Adipocyte (in vitro differentiated cells): ENCODE measurements at regions not wholly inside any gene's neighbourhood (a gene's known extent, or its start where the extent isn't known, plus 50 kb on each side); places are given as distances from the start of the nearest gene placed in this dataset.

Source experiments
- DNase-seq: peaks from one replicate; pipeline ENCODE4 v3.0.0-alpha.2; 2015; ENCODE audit warnings: low read depth
- H3K27me3 ChIP-seq: replicated peaks from 2 replicates; pipeline ENCODE4 v1.7.0; 2013; ENCODE audit warnings: mild to moderate bottlenecking, low read length, moderate library complexity; ENCODE audit not compliant: control insufficient read depth, insufficient read depth
- H3K36me3 ChIP-seq: 2 replicates; pipeline ENCODE4 v1.7.0; 2013; ENCODE audit warnings: low read length, mild to moderate bottlenecking, moderate library complexity; ENCODE audit not compliant: control insufficient read depth, insufficient read depth, severe bottlenecking
- H3K4me1 ChIP-seq: 2 replicates; pipeline ENCODE4 v1.7.0; 2013; ENCODE audit warnings: mild to moderate bottlenecking, low read length, moderate library complexity; ENCODE audit not compliant: control insufficient read depth, insufficient read depth
- H3K4me3 ChIP-seq: 2 replicates; pipeline ENCODE4 v1.7.0; 2013; ENCODE audit warnings: mild to moderate bottlenecking, low read length, moderate library complexity
- H3K9ac ChIP-seq: 2 replicates; pipeline ENCODE4 v1.7.0; 2013; ENCODE audit warnings: mild to moderate bottlenecking, low read length, moderate library complexity
- H3K9me3 ChIP-seq: 2 replicates; pipeline ENCODE4 v1.7.0; 2013; ENCODE audit warnings: mild to moderate bottlenecking, low read length, moderate library complexity; ENCODE audit not compliant: control insufficient read depth

DNA sequence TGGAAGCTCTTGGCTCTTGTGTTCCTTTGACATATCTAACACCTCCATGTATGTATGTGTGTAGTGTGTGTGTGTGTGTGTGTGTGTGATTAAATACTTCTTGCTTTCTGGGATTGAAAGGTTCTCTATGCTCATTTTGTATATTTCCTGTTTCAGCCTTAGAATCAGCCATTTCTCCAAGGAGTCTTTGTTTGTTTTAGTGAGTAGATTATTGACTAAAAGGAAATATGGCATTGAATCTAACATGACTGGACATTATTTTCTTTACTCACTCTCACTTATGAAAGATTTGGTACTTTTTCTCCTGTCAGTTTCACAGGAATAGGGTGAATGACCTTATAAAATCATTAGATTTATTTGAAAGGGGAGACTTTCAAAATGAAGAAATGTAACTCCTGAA is 413.8 kb upstream of the SLC14A2 start:
- Histone ChIP-seq H3K4me3 (no peak overlapping the region), H3K36me3 (no peaks in the 10 kb centered on the region), H3K27me3 (no peaks in the 10 kb centered on the region), H3K4me1 (no peaks in the 10 kb centered on the region), H3K9ac (no peak overlapping the region), H3K9me3 (no peaks in the 10 kb centered on the region)
- DNase-seq = no peak

DNA sequence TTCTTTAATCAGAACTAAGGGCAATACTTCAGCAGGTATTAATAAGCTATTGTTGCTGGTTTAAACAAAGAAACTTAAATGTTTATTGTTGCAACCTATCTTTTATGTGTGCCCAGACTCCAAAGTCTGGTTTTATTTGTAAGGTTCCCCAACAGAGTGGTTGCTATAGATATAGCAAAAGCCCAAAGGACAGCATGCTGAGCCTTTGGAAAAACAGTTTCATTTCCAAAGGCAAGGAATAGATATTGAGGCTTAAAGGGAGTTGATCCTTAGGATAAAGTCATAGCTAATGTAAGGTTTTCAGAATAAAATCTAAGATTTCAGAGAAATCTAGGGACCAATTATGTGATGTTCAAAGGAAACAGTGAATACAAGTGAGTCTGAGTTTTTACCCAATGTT is 413.2 kb upstream of the SLC14A2 start:
- no peaks in the 10 kb centered on the region for H3K4me1 ChIP-seq
- no peak for DNase-seq
- H3K9ac ChIP-seq = no peak overlapping the region
- H3K4me3 ChIP-seq = no peak overlapping the region
- H3K9me3 ChIP-seq = no peaks in the 10 kb centered on the region
- H3K27me3 ChIP-seq = no peaks in the 10 kb centered on the region
- H3K36me3 ChIP-seq = no peaks in the 10 kb centered on the region

DNA sequence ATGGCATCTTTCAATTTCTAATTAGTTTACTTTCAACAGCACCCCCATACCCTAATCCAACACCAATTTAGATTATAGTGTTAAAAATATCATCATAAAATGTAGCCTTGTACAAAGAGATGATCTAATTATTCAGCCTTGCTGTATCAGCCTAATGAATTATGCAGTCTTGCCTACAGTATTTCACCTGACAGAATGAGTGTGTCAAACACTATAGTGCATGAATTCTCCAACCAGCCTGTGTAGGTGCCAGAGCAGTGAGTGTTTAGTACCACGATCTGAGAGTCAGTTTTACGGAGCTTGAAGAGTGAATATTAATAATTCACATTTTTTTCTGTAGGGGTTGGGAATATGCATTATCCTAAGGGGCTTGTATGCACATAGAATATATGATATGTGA is 411.6 kb upstream of the SLC14A2 start:
- H3K9ac ChIP-seq = no peak overlapping the region
- no peak overlapping the region for H3K4me3 ChIP-seq
- H3K27me3 ChIP-seq = no peaks in the 10 kb centered on the region
- H3K36me3 ChIP-seq = no peaks in the 10 kb centered on the region
- no peaks in the 10 kb centered on the region for H3K4me1 ChIP-seq
- no peak for DNase-seq
- no peaks in the 10 kb centered on the region for H3K9me3 ChIP-seq

DNA sequence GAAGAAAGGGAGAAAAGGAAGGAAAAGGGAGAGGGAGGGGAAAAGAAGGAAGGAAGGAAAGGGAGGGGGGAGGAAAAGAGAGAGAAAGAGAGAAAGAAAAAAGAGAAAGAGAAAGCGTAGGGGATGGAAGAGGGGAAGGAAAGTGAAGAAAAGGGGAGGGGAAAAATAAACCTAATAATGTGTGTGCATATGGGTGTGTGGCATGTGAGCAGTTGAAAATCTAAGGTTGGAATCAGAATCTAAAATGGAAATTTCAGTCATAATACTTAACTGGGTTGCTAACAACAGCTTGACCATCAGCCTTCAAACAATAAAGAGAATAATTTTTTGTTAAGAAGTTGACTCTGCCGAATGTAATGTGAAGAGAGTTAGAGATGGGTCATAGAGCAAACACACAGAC is 407.9 kb upstream of the SLC14A2 start:
- Histone ChIP-seq H3K4me1 (peaks cover 5% of the 10 kb centered on the region), H3K9me3 (no peaks in the 10 kb centered on the region), H3K27me3 (no peaks in the 10 kb centered on the region), H3K4me3 (no peak overlapping the region), H3K9ac (no peak overlapping the region), H3K36me3 (no peaks in the 10 kb centered on the region)
- DNase-seq = no peak

DNA sequence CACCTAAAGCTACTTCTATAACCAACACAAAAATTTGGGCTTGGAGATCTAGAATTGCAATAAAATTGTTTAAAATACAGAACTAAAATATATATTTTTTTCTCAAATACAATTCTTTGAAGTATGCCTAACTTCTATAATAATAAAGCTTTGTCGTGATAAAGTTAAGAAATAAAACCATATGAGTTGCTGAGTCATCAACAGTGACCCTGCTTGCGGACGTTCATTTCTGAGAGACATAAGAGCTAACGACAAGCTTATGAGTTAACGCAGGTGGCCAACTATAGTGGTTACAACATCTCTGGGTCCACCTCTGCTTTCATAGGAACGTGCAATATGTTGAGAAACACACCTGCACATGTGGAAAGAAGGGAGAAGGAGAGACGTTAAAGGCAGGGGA is 407.1 kb upstream of the SLC14A2 start:
- no peaks in the 10 kb centered on the region for H3K9me3 ChIP-seq
- no peak overlapping the region for H3K9ac ChIP-seq
- no peak overlapping the region for H3K4me3 ChIP-seq
- H3K36me3 ChIP-seq = no peaks in the 10 kb centered on the region
- H3K27me3 ChIP-seq = no peaks in the 10 kb centered on the region
- no peak for DNase-seq
- H3K4me1 ChIP-seq = peaks cover 8% of the 10 kb centered on the region

DNA sequence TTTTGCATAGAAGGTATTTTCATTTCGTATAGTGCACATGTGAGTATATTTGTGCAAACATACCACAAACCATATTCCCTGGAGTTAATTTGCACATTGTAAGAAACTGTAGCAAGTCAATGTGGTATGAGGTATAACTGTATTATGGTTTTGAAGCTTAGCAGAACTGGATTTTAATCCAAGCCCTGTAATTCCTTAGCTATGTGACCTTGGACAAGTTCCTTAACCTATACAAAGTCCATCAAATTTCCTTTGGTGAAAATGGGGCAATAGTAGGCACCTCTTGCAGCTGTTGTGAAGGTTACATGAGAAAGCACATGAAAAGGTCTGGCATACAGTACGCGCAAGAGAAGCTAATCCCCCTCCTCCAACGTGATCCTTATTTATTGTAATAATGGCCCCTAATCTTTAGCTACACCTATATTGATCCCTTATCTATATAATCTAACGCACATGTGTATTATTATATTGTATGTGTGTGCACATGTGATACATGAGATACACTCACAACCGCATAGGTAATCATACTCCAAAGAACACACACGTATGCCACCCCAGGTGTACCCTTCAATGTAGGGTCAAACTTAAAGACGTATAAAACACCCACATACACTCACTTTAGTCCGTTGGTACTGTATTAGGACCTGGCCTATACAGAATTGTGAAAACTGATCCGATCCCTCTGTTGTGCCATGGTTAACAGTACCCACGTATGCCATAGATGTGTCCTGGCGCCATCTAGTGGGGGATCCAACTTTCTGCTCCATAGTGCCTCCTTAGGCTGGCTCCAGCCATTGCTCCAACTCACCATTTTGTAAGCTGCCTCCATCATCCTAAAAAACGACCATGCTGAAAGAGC is 402.9 kb upstream of the SLC14A2 start:
- Histone ChIP-seq H3K4me3 (no peak overlapping the region), H3K27me3 (no peaks in the 10 kb centered on the region), H3K9ac (no peak overlapping the region), H3K36me3 (no peaks in the 10 kb centered on the region), H3K9me3 (no peaks in the 10 kb centered on the region), H3K4me1 (peaks cover 8% of the 10 kb centered on the region)
- peak; percentile 76 for DNase-seq

DNA sequence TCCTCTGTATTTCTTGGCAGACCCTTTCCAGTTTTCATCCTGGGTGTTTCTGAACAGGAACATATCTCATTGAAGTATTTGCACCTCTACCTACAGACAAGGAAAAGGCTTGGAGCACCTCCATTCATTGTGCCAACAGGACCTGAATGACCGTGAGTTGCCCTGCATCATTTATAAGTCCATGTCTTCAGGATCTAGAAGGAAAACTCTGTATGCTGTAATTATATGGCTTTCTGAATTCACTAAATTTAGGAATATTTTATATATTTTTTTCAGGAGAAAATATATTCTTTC is 402.3 kb upstream of the SLC14A2 start:
- no peak for DNase-seq
- H3K4me1 ChIP-seq = peaks cover 8% of the 10 kb centered on the region
- H3K9ac ChIP-seq = no peak overlapping the region
- no peak overlapping the region for H3K4me3 ChIP-seq
- no peaks in the 10 kb centered on the region for H3K36me3 ChIP-seq
- no peaks in the 10 kb centered on the region for H3K9me3 ChIP-seq
- no peaks in the 10 kb centered on the region for H3K27me3 ChIP-seq

DNA sequence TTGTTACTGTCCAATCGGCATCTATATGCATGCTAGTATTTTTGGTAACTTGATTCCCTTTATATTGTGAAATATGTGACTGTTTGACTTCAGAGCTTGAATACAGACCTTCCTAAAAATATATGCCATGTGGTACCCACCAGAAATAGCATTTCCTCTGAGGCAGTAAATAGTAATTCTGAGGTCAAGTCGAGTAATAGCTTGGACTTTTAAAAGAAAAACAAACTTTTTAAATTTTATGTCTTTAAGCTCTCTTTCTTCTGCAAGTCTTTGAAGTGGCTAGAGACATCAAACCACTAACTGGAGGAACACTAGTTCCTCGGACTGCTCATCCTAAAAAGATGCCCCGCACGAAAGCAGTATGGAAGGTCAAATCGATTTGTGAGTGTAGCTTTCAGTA is 396.8 kb upstream of the SLC14A2 start:
- Histone ChIP-seq H3K36me3 (no peaks in the 10 kb centered on the region), H3K27me3 (no peaks in the 10 kb centered on the region), H3K4me3 (no peak overlapping the region), H3K4me1 (peaks cover 21% of the 10 kb centered on the region), H3K9me3 (no peaks in the 10 kb centered on the region), H3K9ac (no peak overlapping the region)
- no peak for DNase-seq

DNA sequence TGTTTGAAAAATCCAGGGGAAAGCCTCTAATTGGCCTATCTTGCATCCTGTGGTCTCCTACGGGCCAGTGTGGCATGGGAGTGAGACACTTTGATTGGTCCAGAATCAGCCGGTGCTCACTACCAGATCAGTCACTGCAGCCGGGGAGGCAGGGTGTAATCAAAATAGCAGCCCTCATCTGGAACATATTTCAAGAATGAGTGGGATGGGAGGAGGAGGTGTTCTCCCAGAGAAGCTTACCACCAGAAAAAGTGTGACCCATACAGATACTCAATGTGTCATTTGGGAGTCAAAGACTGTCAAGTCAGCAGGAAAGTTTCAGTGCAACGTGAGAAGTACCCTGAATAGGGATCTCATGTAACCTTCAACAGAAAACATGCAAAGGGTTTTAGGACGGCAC is 393.9 kb upstream of the SLC14A2 start:
- peaks cover 21% of the 10 kb centered on the region for H3K4me1 ChIP-seq
- no peaks in the 10 kb centered on the region for H3K9me3 ChIP-seq
- no peak overlapping the region for H3K9ac ChIP-seq
- H3K4me3 ChIP-seq = no peak overlapping the region
- no peaks in the 10 kb centered on the region for H3K27me3 ChIP-seq
- H3K36me3 ChIP-seq = no peaks in the 10 kb centered on the region
- peak; percentile 61 for DNase-seq

DNA sequence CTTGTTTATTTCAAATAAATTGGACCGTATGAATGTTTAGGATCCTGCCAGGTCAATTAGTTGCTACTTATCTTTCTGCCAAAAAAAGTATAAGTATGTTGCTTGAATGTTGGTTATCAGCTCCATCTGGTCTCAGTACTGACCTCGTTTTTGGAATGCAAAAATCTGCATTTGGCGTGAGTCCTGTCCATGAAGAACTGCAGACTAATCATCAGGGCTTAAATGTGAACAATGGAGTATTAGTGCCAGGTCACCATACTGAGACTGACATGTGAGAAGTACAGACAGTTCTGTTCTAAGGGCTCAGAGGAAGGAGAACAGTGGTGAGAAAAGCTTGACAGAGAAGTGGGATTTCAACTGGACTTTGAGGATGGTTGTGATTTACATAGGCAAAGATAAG is 393.1 kb upstream of the SLC14A2 start:
- no peaks in the 10 kb centered on the region for H3K9me3 ChIP-seq
- H3K9ac ChIP-seq = no peak overlapping the region
- H3K36me3 ChIP-seq = no peaks in the 10 kb centered on the region
- DNase-seq = peak; percentile 48
- peaks cover 21% of the 10 kb centered on the region for H3K4me1 ChIP-seq
- H3K27me3 ChIP-seq = no peaks in the 10 kb centered on the region
- no peak overlapping the region for H3K4me3 ChIP-seq

DNA sequence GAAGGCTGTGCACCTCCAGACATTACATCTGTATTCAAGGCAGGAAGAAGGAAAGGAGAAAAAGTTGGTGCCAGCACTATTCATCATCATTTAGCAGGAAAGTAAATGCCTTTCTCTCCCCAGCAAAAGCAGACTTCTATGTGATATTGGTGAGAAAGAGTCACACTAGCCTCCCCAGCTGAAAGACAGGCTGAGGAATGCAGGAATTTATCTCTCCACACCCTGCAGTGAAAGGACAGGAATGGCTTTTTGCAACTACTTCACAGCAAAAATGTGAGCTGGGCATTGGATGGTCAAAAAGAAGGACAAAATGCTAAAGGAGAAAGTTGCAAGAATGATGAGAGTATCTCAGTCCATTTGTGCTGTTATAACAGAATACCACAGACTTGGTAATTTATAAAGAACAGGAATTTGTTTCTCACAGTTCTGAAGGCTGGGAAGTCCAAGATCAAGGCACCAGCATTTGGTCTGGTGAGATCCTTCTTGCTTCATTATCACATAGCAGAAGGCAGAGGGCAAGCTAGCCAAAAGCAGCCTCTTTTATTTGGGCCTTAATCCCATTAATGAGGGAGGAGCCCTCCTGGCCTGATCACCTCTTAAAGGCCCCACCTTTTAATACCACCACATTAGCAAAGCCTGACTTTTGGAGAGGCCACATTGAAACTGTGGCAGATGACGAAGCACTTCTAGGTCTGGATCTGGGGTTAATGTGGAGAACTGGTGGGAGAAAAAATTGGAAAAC is 388.1 kb upstream of the SLC14A2 start:
- Histone ChIP-seq H3K9ac (no peak overlapping the region), H3K27me3 (no peaks in the 10 kb centered on the region), H3K4me1 (peaks cover 5% of the 10 kb centered on the region), H3K36me3 (no peaks in the 10 kb centered on the region), H3K9me3 (no peaks in the 10 kb centered on the region), H3K4me3 (no peak overlapping the region)
- DNase-seq = no peak
